ENCODE measurements at regions not wholly inside any gene's neighbourhood (a gene's known extent, or its start where the extent isn't known, plus 50 kb on each side); places are given as distances from the start of the nearest gene placed in this dataset.

GRCh38 chr18:22858121-22858520 is 75.0 kb upstream of the RBBP8 start:
- no peaks in the 10 kb centered on the region for H3K9me3 ChIP-seq
- no peak overlapping the region for H3K27ac ChIP-seq
- no peak for DNase-seq
- TF ChIP-seq POLR2A (IDR thresholded peaks at IDR 0.05) (no peak), CTCF (IDR thresholded peaks at IDR 0.05) (no peak)
- no peaks in the 10 kb centered on the region for H3K27me3 ChIP-seq
- WGBS, 2 donors, result 54 to 71% methylated on average over 1 of the region's 1 CpG
- H3K4me1 ChIP-seq, result no peaks in the 10 kb centered on the region
- intact Hi-C loops (cut with DNase I), result no loop called here
- H3K36me3 ChIP-seq, result no peaks in the 10 kb centered on the region
- H3K4me3 ChIP-seq (replicated peaks in 1 of 3), result no peak overlapping the region

- DNase-seq, result no peak
- intact Hi-C loops (cut with DNase I), result no loop called here
- Histone ChIP-seq H3K27ac (no peak overlapping the region), H3K27me3 (no peaks in the 10 kb centered on the region), H3K9me3 (no peaks in the 10 kb centered on the region), H3K4me1 (no peaks in the 10 kb centered on the region), H3K4me3 (replicated peaks in 1 of 3) (no peak overlapping the region), H3K36me3 (no peaks in the 10 kb centered on the region)
- 86 to 90% methylated on average over 3 of the region's 3 CpGs for WGBS, 2 donors
- TF ChIP-seq POLR2A (IDR thresholded peaks at IDR 0.05), result no peak
- no peak for TF ChIP-seq CTCF (IDR thresholded peaks at IDR 0.05)
Observed at GRCh38 chr18:22860807-22861206, 72.3 kb upstream of the RBBP8 start.

GRCh38 chr18:22865354-22866116 is 67.6 kb upstream of the RBBP8 start:
- no peaks in the 10 kb centered on the region for H3K27me3 ChIP-seq
- no peak overlapping the region for H3K4me3 ChIP-seq (replicated peaks in 1 of 3)
- DNase-seq, result no peak
- H3K9me3 ChIP-seq, result no peaks in the 10 kb centered on the region
- TF ChIP-seq POLR2A (IDR thresholded peaks at IDR 0.05) (no peak), CTCF (IDR thresholded peaks at IDR 0.05) (no peak)
- H3K36me3 ChIP-seq, result no peaks in the 10 kb centered on the region
- intact Hi-C loops (cut with DNase I), result no loop called here
- H3K4me1 ChIP-seq, result no peaks in the 10 kb centered on the region
- WGBS, 2 donors, result 88 to 89% methylated on average over 7 of the region's 7 CpGs
- H3K27ac ChIP-seq, result no peak overlapping the region

- Histone ChIP-seq H3K4me1 (no peaks in the 10 kb centered on the region), H3K9me3 (no peaks in the 10 kb centered on the region), H3K36me3 (no peaks in the 10 kb centered on the region), H3K4me3 (replicated peaks in 1 of 3) (no peak overlapping the region), H3K27me3 (no peaks in the 10 kb centered on the region), H3K27ac (no peak overlapping the region)
- no peak for DNase-seq
- intact Hi-C loops (cut with DNase I), result no loop called here
- TF ChIP-seq CTCF (IDR thresholded peaks at IDR 0.05), result no peak
- no peak for TF ChIP-seq POLR2A (IDR thresholded peaks at IDR 0.05)
- WGBS, 2 donors, result 88 to 93% methylated on average over 1 of the region's 1 CpG
Observed at GRCh38 chr18:22868831-22869230, 64.3 kb upstream of the RBBP8 start.

- DNase-seq, result no peak
- Histone ChIP-seq H3K36me3 (no peaks in the 10 kb centered on the region), H3K9me3 (no peaks in the 10 kb centered on the region), H3K4me3 (replicated peaks in 1 of 3) (no peak overlapping the region), H3K27ac (no peak overlapping the region), H3K27me3 (no peaks in the 10 kb centered on the region), H3K4me1 (no peaks in the 10 kb centered on the region)
- intact Hi-C loops (cut with DNase I), result no loop called here
- no peak for TF ChIP-seq CTCF (IDR thresholded peaks at IDR 0.05)
- no peak for TF ChIP-seq POLR2A (IDR thresholded peaks at IDR 0.05)
- 67 to 95% methylated on average over 1 of the region's 1 CpG for whole genome bisulfite sequencing, 2 donors
Observed at GRCh38 chr18:22871809-22872525, 61.2 kb upstream of the RBBP8 start.
